ENCODE measurements at regions not wholly inside any gene's neighbourhood (a gene's known extent, or its start where the extent isn't known, plus 50 kb on each side); places are given as distances from the start of the nearest gene placed in this dataset.

DNA sequence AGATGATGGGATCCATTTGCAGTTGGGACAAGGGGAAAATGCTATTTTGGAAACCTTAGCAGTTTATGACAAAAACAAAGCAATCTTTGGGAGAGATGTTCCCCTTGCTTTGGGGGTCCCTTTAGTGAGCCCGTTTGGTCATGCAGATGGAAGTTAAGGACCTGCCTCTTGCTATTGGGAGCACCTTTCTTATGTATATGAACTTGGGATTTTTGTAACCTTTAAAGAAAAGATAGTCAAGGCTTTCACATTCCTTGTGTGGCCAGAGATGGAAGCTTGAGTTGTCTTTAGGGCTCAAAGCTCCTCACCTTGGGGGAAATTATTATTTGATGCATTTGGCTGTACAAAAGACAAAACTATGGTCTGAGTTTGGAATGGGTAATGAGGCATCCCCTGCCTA is 179.0 kb upstream of the PLPP4 start:
- H3K9ac ChIP-seq (ENCODE audit: low read depth, low read length, poor library complexity): no peak overlapping the region
- H2AFZ ChIP-seq (ENCODE audit: low read length): no peak overlapping the region
- no peak for DNase-seq (ENCODE audit: low spot score)
- no peak overlapping the region for H2BK15ac ChIP-seq (ENCODE audit: low read length)
- H3K9me3 ChIP-seq (replicated peaks in 1 of 2; ENCODE audit: control insufficient read depth in 2 of 2, insufficient read depth in 1 of 2, low read depth in 1 of 2, low read length in 2 of 2): no peaks in the 10 kb centered on the region
- H3K27me3 ChIP-seq (ENCODE audit: control insufficient read depth in 3 of 3, insufficient read depth in 3 of 3, low read depth in 1 of 3, low read length in 3 of 3): no peaks in the 10 kb centered on the region
- H3K4me3 ChIP-seq (ENCODE audit: low read length in 2 of 2): no peak overlapping the region
- no peak overlapping the region for H3K4me2 ChIP-seq (ENCODE audit: insufficient read depth, low read length, poor library complexity, severe bottlenecking)
- H3K18ac ChIP-seq (ENCODE audit: low read length): no peak overlapping the region
- no peak overlapping the region for H2AK5ac ChIP-seq (ENCODE audit: low read depth, low read length)
- WGBS, 2 donors (ENCODE audit: extremely low coverage in 2 of 2, insufficient read length in 2 of 2, insufficient replicate concordance in 1 of 2): no CpG with 5 or more reads among the region's 1 CpG
- H3K79me1 ChIP-seq (ENCODE audit: low read depth, low read length): no peaks in the 10 kb centered on the region
- H3K27ac ChIP-seq (replicated peaks; ENCODE audit: low read length): no peak overlapping the region
- H4K91ac ChIP-seq (ENCODE audit: low read depth, low read length, poor library complexity): no peak overlapping the region
- no peak overlapping the region for H3K23ac ChIP-seq (ENCODE audit: low read depth, low read length, poor library complexity)
- no peak overlapping the region for H3K4ac ChIP-seq (ENCODE audit: low read length)
- H3K14ac ChIP-seq (ENCODE audit: low read length): no peak overlapping the region
- H3K4me1 ChIP-seq (ENCODE audit: control insufficient read depth in 2 of 2, insufficient read depth in 1 of 2, low read depth in 1 of 2, low read length in 2 of 2): no peaks in the 10 kb centered on the region
- H2BK120ac ChIP-seq (ENCODE audit: low read depth, low read length): no peak overlapping the region
- no peak overlapping the region for H2BK12ac ChIP-seq (ENCODE audit: low read length)
- no peaks in the 10 kb centered on the region for H3K36me3 ChIP-seq (replicated peaks in 1 of 2; ENCODE audit: control insufficient read depth in 2 of 2, insufficient read depth in 2 of 2, low read length in 2 of 2)
- no peak overlapping the region for H4K8ac ChIP-seq (ENCODE audit: low read depth, low read length)
- H2BK5ac ChIP-seq (ENCODE audit: low read length): no peak overlapping the region

- Histone ChIP-seq H3K18ac (ENCODE audit: low read length) (no peak overlapping the region), H2AK5ac (ENCODE audit: low read depth, low read length) (no peak overlapping the region), H3K23ac (ENCODE audit: low read depth, low read length, poor library complexity) (no peak overlapping the region), H2BK12ac (ENCODE audit: low read length) (no peak overlapping the region), H3K4me3 (ENCODE audit: low read length in 2 of 2) (no peak overlapping the region), H3K4me1 (ENCODE audit: control insufficient read depth in 2 of 2, insufficient read depth in 1 of 2, low read depth in 1 of 2, low read length in 2 of 2) (no peaks in the 10 kb centered on the region), H3K4me2 (ENCODE audit: insufficient read depth, low read length, poor library complexity, severe bottlenecking) (no peak overlapping the region), H3K36me3 (replicated peaks in 1 of 2; ENCODE audit: control insufficient read depth in 2 of 2, insufficient read depth in 2 of 2, low read length in 2 of 2) (no peaks in the 10 kb centered on the region), H4K91ac (ENCODE audit: low read depth, low read length, poor library complexity) (no peak overlapping the region), H3K27me3 (ENCODE audit: control insufficient read depth in 3 of 3, insufficient read depth in 3 of 3, low read depth in 1 of 3, low read length in 3 of 3) (no peaks in the 10 kb centered on the region), H3K4ac (ENCODE audit: low read length) (no peak overlapping the region), H2BK5ac (ENCODE audit: low read length) (no peak overlapping the region), H3K14ac (ENCODE audit: low read length) (no peak overlapping the region), H2BK15ac (ENCODE audit: low read length) (no peak overlapping the region), H3K9ac (ENCODE audit: low read depth, low read length, poor library complexity) (no peak overlapping the region), H2BK120ac (ENCODE audit: low read depth, low read length) (no peak overlapping the region), H4K8ac (ENCODE audit: low read depth, low read length) (no peak overlapping the region), H2AFZ (ENCODE audit: low read length) (no peak overlapping the region), H3K27ac (replicated peaks; ENCODE audit: low read length) (no peak overlapping the region), H3K9me3 (replicated peaks in 1 of 2; ENCODE audit: control insufficient read depth in 2 of 2, insufficient read depth in 1 of 2, low read depth in 1 of 2, low read length in 2 of 2) (no peaks in the 10 kb centered on the region), H3K79me1 (ENCODE audit: low read depth, low read length) (no peaks in the 10 kb centered on the region)
- DNase-seq (ENCODE audit: low spot score): no peak
- no CpG with 5 or more reads among the region's 1 CpG for WGBS, 2 donors (ENCODE audit: extremely low coverage in 2 of 2, insufficient read length in 2 of 2, insufficient replicate concordance in 1 of 2)
Observed at GRCh38 chr10:120279196-120279595, 177.8 kb upstream of the PLPP4 start.

- H2BK15ac ChIP-seq (ENCODE audit: low read length): peak overlapping the region; percentile 3
- no CpG with 5 or more reads among the region's 8 CpGs for WGBS, 2 donors (ENCODE audit: extremely low coverage in 2 of 2, insufficient read length in 2 of 2, insufficient replicate concordance in 1 of 2)
- H3K4me1 ChIP-seq (ENCODE audit: control insufficient read depth in 2 of 2, insufficient read depth in 1 of 2, low read depth in 1 of 2, low read length in 2 of 2): no peaks in the 10 kb centered on the region
- H3K9me3 ChIP-seq (replicated peaks in 1 of 2; ENCODE audit: control insufficient read depth in 2 of 2, insufficient read depth in 1 of 2, low read depth in 1 of 2, low read length in 2 of 2): no peaks in the 10 kb centered on the region
- H3K36me3 ChIP-seq (replicated peaks in 1 of 2; ENCODE audit: control insufficient read depth in 2 of 2, insufficient read depth in 2 of 2, low read length in 2 of 2): no peaks in the 10 kb centered on the region
- H3K4me2 ChIP-seq (ENCODE audit: insufficient read depth, low read length, poor library complexity, severe bottlenecking): no peak overlapping the region
- H4K8ac ChIP-seq (ENCODE audit: low read depth, low read length): no peak overlapping the region
- no peak overlapping the region for H2BK120ac ChIP-seq (ENCODE audit: low read depth, low read length)
- no peaks in the 10 kb centered on the region for H3K79me1 ChIP-seq (ENCODE audit: low read depth, low read length)
- H3K18ac ChIP-seq (ENCODE audit: low read length): peak overlapping the region; percentile 17
- no peak overlapping the region for H2BK5ac ChIP-seq (ENCODE audit: low read length)
- H3K23ac ChIP-seq (ENCODE audit: low read depth, low read length, poor library complexity): no peak overlapping the region
- no peak overlapping the region for H3K27ac ChIP-seq (replicated peaks; ENCODE audit: low read length)
- no peak for DNase-seq (ENCODE audit: low spot score)
- no peak overlapping the region for H3K14ac ChIP-seq (ENCODE audit: low read length)
- H3K27me3 ChIP-seq (ENCODE audit: control insufficient read depth in 3 of 3, insufficient read depth in 3 of 3, low read depth in 1 of 3, low read length in 3 of 3): no peaks in the 10 kb centered on the region
- no peak overlapping the region for H3K4ac ChIP-seq (ENCODE audit: low read length)
- H3K4me3 ChIP-seq (ENCODE audit: low read length in 2 of 2): no peak overlapping the region
- peak overlapping the region; percentile 76 for H2AK5ac ChIP-seq (ENCODE audit: low read depth, low read length)
- no peak overlapping the region for H3K9ac ChIP-seq (ENCODE audit: low read depth, low read length, poor library complexity)
- H2AFZ ChIP-seq (ENCODE audit: low read length): no peak overlapping the region
- no peak overlapping the region for H4K91ac ChIP-seq (ENCODE audit: low read depth, low read length, poor library complexity)
- no peak overlapping the region for H2BK12ac ChIP-seq (ENCODE audit: low read length)
Observed at GRCh38 chr10:120282421-120282820, 174.6 kb upstream of the PLPP4 start.

DNA sequence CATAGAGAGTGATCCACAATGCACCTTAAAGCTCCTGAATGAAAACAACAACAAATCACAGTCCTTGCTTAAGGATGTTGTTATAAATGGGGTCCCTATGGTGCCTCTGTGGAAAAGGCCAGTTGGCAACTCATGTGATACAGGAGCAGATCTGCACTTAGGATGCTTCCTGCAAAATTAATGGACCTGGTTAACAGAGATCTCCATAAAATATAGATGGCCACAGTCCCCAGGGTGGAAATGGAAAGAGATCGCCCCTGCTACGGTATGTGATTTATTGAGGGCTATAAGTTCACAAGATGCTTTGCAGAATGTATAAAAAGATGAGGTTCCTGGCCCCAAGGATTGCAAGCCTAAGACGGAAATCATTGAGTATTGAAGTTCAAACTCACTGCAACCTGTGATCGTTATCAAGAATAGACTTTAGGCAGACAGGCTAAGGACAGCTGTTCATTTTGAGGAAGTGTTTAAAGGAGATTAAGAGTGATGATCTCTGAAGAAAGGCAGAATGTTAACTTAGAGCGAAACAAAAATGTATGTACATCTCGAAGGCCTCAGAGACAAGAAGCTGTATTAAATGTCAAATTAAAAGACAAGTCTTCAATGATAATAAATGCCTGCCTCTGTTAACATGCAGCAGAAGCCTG is 174.1 kb upstream of the PLPP4 start:
- no peak for DNase-seq (ENCODE audit: low spot score)
- H3K4me1 ChIP-seq (ENCODE audit: control insufficient read depth in 2 of 2, insufficient read depth in 1 of 2, low read depth in 1 of 2, low read length in 2 of 2): no peaks in the 10 kb centered on the region

More for the DNA sequence above, 174.1 kb upstream of the PLPP4 start:
- Histone ChIP-seq H4K8ac (ENCODE audit: low read depth, low read length) (no peak overlapping the region), H3K4ac (ENCODE audit: low read length) (no peak overlapping the region), H3K79me1 (ENCODE audit: low read depth, low read length) (no peaks in the 10 kb centered on the region), H2BK12ac (ENCODE audit: low read length) (no peak overlapping the region), H4K91ac (ENCODE audit: low read depth, low read length, poor library complexity) (no peak overlapping the region), H3K18ac (ENCODE audit: low read length) (no peak overlapping the region), H2BK120ac (ENCODE audit: low read depth, low read length) (no peak overlapping the region), H3K4me3 (ENCODE audit: low read length in 2 of 2) (no peak overlapping the region), H3K14ac (ENCODE audit: low read length) (no peak overlapping the region), H3K9ac (ENCODE audit: low read depth, low read length, poor library complexity) (no peak overlapping the region), H3K4me2 (ENCODE audit: insufficient read depth, low read length, poor library complexity, severe bottlenecking) (no peak overlapping the region), H2BK5ac (ENCODE audit: low read length) (no peak overlapping the region), H2BK15ac (ENCODE audit: low read length) (peak overlapping the region; percentile 3), H2AK5ac (ENCODE audit: low read depth, low read length) (peak overlapping the region; percentile 76), H3K27me3 (ENCODE audit: control insufficient read depth in 3 of 3, insufficient read depth in 3 of 3, low read depth in 1 of 3, low read length in 3 of 3) (no peaks in the 10 kb centered on the region), H3K36me3 (replicated peaks in 1 of 2; ENCODE audit: control insufficient read depth in 2 of 2, insufficient read depth in 2 of 2, low read length in 2 of 2) (no peaks in the 10 kb centered on the region), H2AFZ (ENCODE audit: low read length) (no peak overlapping the region), H3K27ac (replicated peaks; ENCODE audit: low read length) (no peak overlapping the region), H3K23ac (ENCODE audit: low read depth, low read length, poor library complexity) (no peak overlapping the region), H3K9me3 (replicated peaks in 1 of 2; ENCODE audit: control insufficient read depth in 2 of 2, insufficient read depth in 1 of 2, low read depth in 1 of 2, low read length in 2 of 2) (no peaks in the 10 kb centered on the region)
- WGBS, 2 donors (ENCODE audit: extremely low coverage in 2 of 2, insufficient read length in 2 of 2, insufficient replicate concordance in 1 of 2): no CpG with 5 or more reads among the region's 6 CpGs
